ENCODE measurements at regions not wholly inside any gene's neighbourhood (a gene's known extent, or its start where the extent isn't known, plus 50 kb on each side); places are given as distances from the start of the nearest gene placed in this dataset.

DNA sequence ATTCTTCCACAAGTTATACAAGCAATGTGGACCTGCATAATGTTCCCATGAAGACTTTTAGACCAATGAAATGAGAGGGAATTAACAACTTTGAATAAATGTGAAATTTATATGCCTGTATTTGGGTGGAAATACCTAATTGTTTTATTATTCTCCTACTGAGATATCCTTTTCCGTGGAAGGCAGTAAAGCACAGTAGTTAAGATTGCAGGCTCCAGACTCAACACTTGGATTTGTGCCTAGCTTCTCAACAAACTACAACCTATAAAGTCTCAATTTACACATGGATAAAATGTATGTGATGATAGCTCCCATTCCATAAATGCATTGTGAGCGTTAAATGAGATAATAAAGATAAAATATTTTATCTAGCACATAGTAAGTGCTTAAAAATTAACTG, 857.8 kb downstream of the CENPC start:
- Histone ChIP-seq H3K27me3 (replicated peaks; ENCODE audit: insufficient read depth, low read length) (no peaks in the 10 kb centered on the region), H3K79me2 (ENCODE audit: low read length) (no peaks in the 10 kb centered on the region), H3F3A (ENCODE audit: insufficient read depth, low read length) (no peaks in the 10 kb centered on the region), H3K4me2 (ENCODE audit: low read depth, low read length) (no peak overlapping the region), H3K9me3 (replicated peaks; ENCODE audit: insufficient read depth, low read length) (no peaks in the 10 kb centered on the region), H3K4me1 (ENCODE audit: low read length) (no peaks in the 10 kb centered on the region), H3K27ac (ENCODE audit: low read length) (no peak overlapping the region), H3K36me3 (replicated peaks; ENCODE audit: insufficient read depth, low read length) (no peaks in the 10 kb centered on the region), H3K9me2 (replicated peaks; ENCODE audit: insufficient read depth, low read length) (no peaks in the 10 kb centered on the region), H4K20me1 (ENCODE audit: insufficient read depth, low read length) (no peaks in the 10 kb centered on the region), H3K9ac (ENCODE audit: low read length) (no peak overlapping the region), H2AFZ (ENCODE audit: low read length) (no peak overlapping the region), H3K4me3 (ENCODE audit: low read length) (no peak overlapping the region)
- no peak for DNase-seq
- TF ChIP-seq EZH2phosphoT487 (IDR thresholded peaks at IDR 0.05; ENCODE audit: low read length) = no peak
- TF ChIP-seq, protein P1, sequence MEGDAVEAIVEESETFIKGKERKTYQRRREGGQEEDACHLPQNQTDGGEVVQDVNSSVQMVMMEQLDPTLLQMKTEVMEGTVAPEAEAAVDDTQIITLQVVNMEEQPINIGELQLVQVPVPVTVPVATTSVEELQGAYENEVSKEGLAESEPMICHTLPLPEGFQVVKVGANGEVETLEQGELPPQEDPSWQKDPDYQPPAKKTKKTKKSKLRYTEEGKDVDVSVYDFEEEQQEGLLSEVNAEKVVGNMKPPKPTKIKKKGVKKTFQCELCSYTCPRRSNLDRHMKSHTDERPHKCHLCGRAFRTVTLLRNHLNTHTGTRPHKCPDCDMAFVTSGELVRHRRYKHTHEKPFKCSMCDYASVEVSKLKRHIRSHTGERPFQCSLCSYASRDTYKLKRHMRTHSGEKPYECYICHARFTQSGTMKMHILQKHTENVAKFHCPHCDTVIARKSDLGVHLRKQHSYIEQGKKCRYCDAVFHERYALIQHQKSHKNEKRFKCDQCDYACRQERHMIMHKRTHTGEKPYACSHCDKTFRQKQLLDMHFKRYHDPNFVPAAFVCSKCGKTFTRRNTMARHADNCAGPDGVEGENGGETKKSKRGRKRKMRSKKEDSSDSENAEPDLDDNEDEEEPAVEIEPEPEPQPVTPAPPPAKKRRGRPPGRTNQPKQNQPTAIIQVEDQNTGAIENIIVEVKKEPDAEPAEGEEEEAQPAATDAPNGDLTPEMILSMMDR (IDR thresholded peaks at IDR 0.05; ENCODE audit: low read length) = no peak
- TF ChIP-seq EZH2 (optimal IDR thresholded peaks at IDR 0.05; ENCODE audit: low read depth, low read length) = no peak

DNA sequence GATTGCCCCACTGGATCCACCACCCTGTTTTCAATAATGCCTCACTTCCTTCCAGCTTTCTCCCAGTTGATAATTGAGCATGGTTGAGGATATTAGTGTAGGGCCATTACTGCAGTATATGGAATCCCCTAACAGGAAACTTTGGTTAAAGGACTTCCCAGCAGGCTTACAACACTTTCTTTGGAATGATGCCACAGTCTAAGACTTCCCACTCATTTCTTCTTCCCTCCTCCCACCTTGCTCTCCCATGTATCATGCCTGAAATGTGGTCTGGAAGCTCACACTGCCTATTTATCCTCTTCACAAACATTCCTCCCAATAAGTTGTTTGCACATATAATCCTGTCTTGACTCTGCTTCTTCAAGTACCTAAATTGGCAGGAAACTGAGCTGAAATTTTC, 863.3 kb downstream of the CENPC start:
- H3K27me3 ChIP-seq (replicated peaks; ENCODE audit: insufficient read depth, low read length) = no peaks in the 10 kb centered on the region
- no peak overlapping the region for H3K9ac ChIP-seq (ENCODE audit: low read length)
- H3K4me1 ChIP-seq (ENCODE audit: low read length) = no peaks in the 10 kb centered on the region
- no peaks in the 10 kb centered on the region for H3K9me3 ChIP-seq (replicated peaks; ENCODE audit: insufficient read depth, low read length)
- no peak overlapping the region for H2AFZ ChIP-seq (ENCODE audit: low read length)
- H3K36me3 ChIP-seq (replicated peaks; ENCODE audit: insufficient read depth, low read length) = no peaks in the 10 kb centered on the region
- H3K4me3 ChIP-seq (ENCODE audit: low read length) = no peak overlapping the region
- no peak for DNase-seq
- H3K4me2 ChIP-seq (ENCODE audit: low read depth, low read length) = no peak overlapping the region
- no peaks in the 10 kb centered on the region for H3F3A ChIP-seq (ENCODE audit: insufficient read depth, low read length)
- H3K79me2 ChIP-seq (ENCODE audit: low read length) = no peaks in the 10 kb centered on the region
- H3K9me2 ChIP-seq (replicated peaks; ENCODE audit: insufficient read depth, low read length) = no peaks in the 10 kb centered on the region
- H4K20me1 ChIP-seq (ENCODE audit: insufficient read depth, low read length) = no peaks in the 10 kb centered on the region
- no peak overlapping the region for H3K27ac ChIP-seq (ENCODE audit: low read length)
- no peak for TF ChIP-seq EZH2 (optimal IDR thresholded peaks at IDR 0.05; ENCODE audit: low read depth, low read length)

DNA sequence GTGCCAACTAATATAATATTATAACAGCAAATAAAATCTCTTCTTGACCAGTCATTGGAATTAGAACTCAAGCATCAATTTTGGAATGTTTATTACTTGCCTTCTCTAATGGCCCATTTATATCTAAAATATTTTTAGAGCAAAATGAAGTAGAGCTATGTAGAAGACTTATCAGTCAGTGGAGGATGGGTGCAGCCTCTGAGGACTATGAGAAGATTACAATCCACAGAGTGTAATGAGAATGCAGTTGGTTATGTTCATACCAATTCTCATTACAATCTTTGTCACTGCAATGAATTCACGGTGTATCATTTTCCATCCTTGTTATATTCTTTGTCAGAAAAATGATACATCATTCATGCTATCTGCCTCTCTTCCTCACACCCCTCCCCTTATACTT, 878.1 kb downstream of the CENPC start:
- H3K4me1 ChIP-seq (ENCODE audit: low read length) = no peaks in the 10 kb centered on the region
- no peaks in the 10 kb centered on the region for H4K20me1 ChIP-seq (ENCODE audit: insufficient read depth, low read length)
- no peak for DNase-seq
- no peak overlapping the region for H3K4me3 ChIP-seq (ENCODE audit: low read length)
- no peaks in the 10 kb centered on the region for H3F3A ChIP-seq (ENCODE audit: insufficient read depth, low read length)
- TF ChIP-seq, protein P1 (IDR thresholded peaks at IDR 0.05; ENCODE audit: low read length) = no peak
- TF ChIP-seq EZH2phosphoT487 (IDR thresholded peaks at IDR 0.05; ENCODE audit: low read length) = no peak
- TF ChIP-seq EZH2 (optimal IDR thresholded peaks at IDR 0.05; ENCODE audit: low read depth, low read length) = no peak
- H3K36me3 ChIP-seq (replicated peaks; ENCODE audit: insufficient read depth, low read length) = no peaks in the 10 kb centered on the region
- no peaks in the 10 kb centered on the region for H3K79me2 ChIP-seq (ENCODE audit: low read length)
- no peaks in the 10 kb centered on the region for H3K27me3 ChIP-seq (replicated peaks; ENCODE audit: insufficient read depth, low read length)
- no peaks in the 10 kb centered on the region for H3K9me2 ChIP-seq (replicated peaks; ENCODE audit: insufficient read depth, low read length)
- no peak overlapping the region for H2AFZ ChIP-seq (ENCODE audit: low read length)
- H3K9ac ChIP-seq (ENCODE audit: low read length) = no peak overlapping the region
- H3K27ac ChIP-seq (ENCODE audit: low read length) = no peak overlapping the region
- H3K9me3 ChIP-seq (replicated peaks; ENCODE audit: insufficient read depth, low read length) = no peaks in the 10 kb centered on the region
- H3K4me2 ChIP-seq (ENCODE audit: low read depth, low read length) = no peak overlapping the region

DNA sequence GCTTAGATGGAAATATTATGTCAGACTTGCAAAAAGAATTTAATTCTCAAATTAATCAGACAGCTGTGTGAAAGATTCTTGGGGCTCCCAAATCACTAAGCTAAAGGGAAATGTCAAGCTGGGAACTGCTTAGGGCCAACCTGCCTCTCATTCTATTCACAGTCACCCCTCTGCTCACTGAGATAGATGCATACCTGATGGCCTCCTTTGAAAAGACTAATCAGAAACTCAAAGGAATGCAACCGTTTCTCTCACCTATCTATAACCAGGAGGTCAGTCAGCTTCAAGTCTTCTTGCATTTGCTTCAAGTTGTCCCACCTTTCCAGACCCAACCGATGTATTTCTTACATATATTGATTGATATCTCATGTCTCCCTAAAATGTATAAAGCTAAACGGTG, 882.7 kb downstream of the CENPC start:
- Histone ChIP-seq H3K27ac (ENCODE audit: low read length) (no peak overlapping the region), H3K9me3 (replicated peaks; ENCODE audit: insufficient read depth, low read length) (no peaks in the 10 kb centered on the region), H3K27me3 (replicated peaks; ENCODE audit: insufficient read depth, low read length) (no peaks in the 10 kb centered on the region), H3K36me3 (replicated peaks; ENCODE audit: insufficient read depth, low read length) (no peaks in the 10 kb centered on the region), H3K4me1 (ENCODE audit: low read length) (no peaks in the 10 kb centered on the region), H3K4me3 (ENCODE audit: low read length) (no peak overlapping the region), H3K79me2 (ENCODE audit: low read length) (no peaks in the 10 kb centered on the region), H3F3A (ENCODE audit: insufficient read depth, low read length) (no peaks in the 10 kb centered on the region), H3K9me2 (replicated peaks; ENCODE audit: insufficient read depth, low read length) (no peaks in the 10 kb centered on the region), H3K9ac (ENCODE audit: low read length) (no peak overlapping the region), H4K20me1 (ENCODE audit: insufficient read depth, low read length) (no peaks in the 10 kb centered on the region), H3K4me2 (ENCODE audit: low read depth, low read length) (no peak overlapping the region), H2AFZ (ENCODE audit: low read length) (no peak overlapping the region)
- DNase-seq = no peak
- TF ChIP-seq EZH2 (optimal IDR thresholded peaks at IDR 0.05; ENCODE audit: low read depth, low read length) (no peak), EZH2phosphoT487 (IDR thresholded peaks at IDR 0.05; ENCODE audit: low read length) (no peak)
- TF ChIP-seq, protein P1 (IDR thresholded peaks at IDR 0.05; ENCODE audit: low read length) = no peak

All from MM.1S (cell line).